ENCODE measurements at regions not wholly inside any gene's neighbourhood (a gene's known extent, or its start where the extent isn't known, plus 50 kb on each side); places are given as distances from the start of the nearest gene placed in this dataset.

GRCh38 chr12:30082381-30082780 lies 298.6 kb upstream of the TMTC1 start:
- no peak for DNase-seq

- DNase-seq, result no peak
These were observed 291.2 kb upstream of the TMTC1 start for GRCh38 chr12:30074916-30075315.

GRCh38 chr12:30072824-30073223 lies 289.1 kb upstream of the TMTC1 start:
- no peak for DNase-seq

DNA sequence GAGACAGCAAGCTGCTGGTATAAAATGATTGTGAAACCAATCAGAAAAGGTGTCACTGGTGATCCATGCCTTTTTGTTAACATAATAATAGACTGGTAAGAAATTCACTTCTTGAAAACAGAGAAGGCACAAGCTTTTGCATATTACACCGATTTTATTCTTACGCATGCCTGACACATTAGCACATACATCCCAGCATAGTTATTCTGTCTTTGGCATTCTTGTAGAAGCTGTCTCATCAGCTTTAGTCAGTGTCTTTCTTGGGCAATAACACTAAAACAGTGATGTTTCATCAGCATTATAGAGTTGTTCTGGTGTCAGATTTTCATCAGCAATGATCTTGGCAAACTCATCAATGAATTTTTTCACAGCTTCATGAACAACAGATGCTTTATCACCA lies 283.4 kb upstream of the TMTC1 start:
- DNase-seq, result no peak

GRCh38 chr12:30064906-30065305 lies 281.2 kb upstream of the TMTC1 start:
- DNase-seq, result no peak

GRCh38 chr12:30063435-30063945 lies 279.7 kb upstream of the TMTC1 start:
- no peak for DNase-seq

DNA sequence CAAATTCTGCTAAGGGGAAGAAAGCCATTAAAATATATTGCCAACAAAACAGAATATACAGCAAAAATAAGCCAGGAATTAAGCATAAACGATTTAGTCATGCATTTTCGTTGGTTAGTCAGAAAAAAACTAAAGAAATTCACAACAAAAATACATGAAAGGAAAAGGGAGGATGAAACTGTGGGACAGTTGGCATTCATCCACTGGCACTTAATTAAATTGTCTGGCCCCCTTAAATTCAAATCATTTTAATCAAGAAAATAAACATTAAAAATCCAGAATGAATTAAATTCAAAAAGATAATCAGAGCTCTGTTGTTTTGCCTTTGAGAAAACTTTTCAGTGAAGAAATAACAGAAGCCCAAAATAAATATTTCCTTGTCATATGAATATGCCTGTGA lies 264.6 kb upstream of the TMTC1 start:
- DNase-seq, result no peak

- no peak for DNase-seq
These were observed 263.9 kb upstream of the TMTC1 start for GRCh38 chr12:30047516-30048254.

DNA sequence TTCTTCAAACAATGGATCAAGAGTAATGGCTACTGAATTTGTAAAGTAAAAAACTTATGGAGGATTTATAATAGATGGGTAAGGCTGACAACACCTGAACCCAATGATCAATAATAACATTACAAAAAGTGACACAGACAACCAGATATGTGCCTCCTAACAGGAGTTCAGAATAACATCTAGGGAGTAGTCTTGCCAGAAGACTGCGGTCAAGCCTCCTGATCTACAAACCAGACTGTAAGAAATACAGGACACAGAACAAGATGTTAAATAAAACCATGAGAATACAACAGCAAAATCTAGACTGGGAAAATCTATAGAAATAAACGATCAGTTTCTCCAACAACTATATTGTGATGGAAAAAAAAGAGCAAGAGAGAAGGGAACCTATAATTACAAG lies 262.6 kb upstream of the TMTC1 start:
- no peak for DNase-seq

DNA sequence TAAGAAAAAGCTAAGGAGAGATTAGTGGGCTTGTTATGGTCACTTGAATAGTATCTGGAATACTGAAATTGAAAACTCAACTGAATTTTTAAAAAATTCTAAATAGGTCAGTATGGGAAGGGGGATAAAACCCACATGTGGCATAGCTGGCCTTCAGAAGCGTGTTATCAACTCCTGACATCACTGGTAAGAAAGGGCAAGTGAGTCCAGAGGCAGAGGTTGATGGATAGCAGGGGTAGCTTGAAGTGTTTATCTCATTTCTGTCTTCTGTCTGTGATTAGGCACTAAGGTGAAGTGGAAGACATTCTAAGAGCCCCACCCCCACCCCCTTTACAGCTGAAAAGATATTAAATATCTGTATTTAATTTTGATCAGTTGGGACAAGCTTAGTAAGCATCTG lies 261.4 kb upstream of the TMTC1 start:
- no peak for DNase-seq

GRCh38 chr12:30044206-30044605 lies 260.5 kb upstream of the TMTC1 start:
- no peak for DNase-seq

GRCh38 chr12:30043151-30043847 lies 259.6 kb upstream of the TMTC1 start:
- no peak for DNase-seq

- no peak for DNase-seq
These were observed 257.4 kb upstream of the TMTC1 start for GRCh38 chr12:30041096-30041495.

- no peak for DNase-seq
These were observed 247.1 kb upstream of the TMTC1 start for GRCh38 chr12:30030693-30031374.

DNA sequence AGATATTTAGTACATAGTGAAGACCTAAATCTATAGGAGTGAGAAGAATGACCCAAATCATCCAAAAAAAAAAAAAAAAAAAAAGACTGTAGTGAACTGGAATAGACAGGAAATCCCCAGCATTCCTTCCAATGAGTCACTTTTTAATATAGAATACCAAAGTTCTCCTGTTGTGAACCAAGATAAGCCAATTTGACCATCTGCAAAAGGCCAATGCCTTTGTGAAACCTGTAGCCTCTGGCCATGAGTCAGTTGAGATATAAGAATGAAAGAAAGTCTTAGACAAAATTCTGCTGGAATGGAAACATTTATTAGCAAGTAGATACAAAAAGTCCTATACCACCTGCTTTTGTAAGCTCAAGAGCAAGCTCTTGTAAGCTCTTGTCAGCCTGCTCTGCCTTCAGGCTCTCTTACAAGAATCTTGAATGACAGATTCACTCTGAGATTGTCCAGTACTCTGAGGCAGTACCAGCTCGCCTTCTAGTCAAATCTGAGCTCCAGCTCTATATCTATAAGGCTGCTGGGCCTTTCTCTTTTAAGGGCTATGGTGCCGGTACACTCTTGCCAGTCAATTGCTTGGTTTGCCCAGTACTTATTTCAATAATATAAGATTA lies 243.0 kb upstream of the TMTC1 start:
- no peak for DNase-seq

DNA sequence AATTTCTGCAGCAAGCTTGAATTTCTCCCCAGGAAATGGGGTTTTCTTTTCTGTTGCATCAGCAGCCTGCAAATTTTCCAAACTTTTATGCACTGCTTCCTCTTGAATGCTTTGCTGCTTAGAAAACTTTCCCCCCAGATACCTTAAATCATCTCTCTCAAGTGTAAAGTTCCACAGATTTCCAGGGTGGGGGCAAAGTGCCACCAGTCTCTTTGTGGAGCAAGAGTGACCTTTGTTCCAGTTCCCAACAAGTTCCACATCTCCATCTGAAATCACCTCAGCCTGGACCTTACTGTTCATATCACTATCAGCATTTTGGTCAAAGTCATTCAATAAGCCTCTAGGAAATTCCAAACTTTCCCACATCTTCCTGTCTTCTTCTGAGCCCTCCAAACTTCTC lies 241.6 kb upstream of the TMTC1 start:
- DNase-seq, result no peak

GRCh38 chr12:30023186-30023585 lies 239.4 kb upstream of the TMTC1 start:
- no peak for DNase-seq

- DNase-seq, result no peak
These were observed 237.5 kb upstream of the TMTC1 start for GRCh38 chr12:30021051-30021833.

DNA sequence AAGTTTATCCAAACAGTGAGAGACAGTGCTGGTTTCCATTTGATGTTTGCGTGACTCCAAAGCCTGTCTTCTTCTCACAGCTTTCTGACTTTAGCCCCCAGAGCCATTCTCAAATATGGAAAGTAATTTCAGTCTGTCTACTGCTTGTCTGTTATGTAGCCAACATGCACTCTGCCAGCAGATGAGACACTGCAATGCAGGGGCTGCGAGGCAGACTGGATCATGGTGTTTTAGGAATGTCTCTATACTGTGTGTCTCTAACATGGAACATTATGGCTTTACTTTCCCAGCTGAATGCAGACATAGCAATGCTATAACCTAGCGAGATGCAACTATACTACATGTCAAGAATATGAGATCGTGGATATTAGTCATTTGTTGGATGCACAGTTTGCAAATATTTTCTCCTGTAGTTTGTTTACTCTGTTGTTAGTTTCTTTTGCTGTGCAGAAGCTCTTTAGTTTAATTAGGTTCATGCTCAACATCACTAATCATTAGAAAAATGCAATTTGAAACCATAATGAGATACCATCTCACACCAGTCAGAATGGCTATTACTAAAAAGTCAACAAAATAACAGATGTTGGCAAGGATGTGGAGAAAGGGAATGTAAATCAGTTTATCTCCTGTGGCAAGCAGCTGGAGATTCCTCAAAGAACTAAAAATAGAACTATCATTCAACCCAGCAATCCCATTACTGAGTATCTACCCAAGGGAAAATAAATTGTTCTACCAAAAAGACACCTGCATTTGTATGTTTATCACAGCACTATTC lies 235.8 kb upstream of the TMTC1 start:
- no peak for DNase-seq

- DNase-seq, result no peak
These were observed 232.9 kb upstream of the TMTC1 start for GRCh38 chr12:30016540-30017055.

DNA sequence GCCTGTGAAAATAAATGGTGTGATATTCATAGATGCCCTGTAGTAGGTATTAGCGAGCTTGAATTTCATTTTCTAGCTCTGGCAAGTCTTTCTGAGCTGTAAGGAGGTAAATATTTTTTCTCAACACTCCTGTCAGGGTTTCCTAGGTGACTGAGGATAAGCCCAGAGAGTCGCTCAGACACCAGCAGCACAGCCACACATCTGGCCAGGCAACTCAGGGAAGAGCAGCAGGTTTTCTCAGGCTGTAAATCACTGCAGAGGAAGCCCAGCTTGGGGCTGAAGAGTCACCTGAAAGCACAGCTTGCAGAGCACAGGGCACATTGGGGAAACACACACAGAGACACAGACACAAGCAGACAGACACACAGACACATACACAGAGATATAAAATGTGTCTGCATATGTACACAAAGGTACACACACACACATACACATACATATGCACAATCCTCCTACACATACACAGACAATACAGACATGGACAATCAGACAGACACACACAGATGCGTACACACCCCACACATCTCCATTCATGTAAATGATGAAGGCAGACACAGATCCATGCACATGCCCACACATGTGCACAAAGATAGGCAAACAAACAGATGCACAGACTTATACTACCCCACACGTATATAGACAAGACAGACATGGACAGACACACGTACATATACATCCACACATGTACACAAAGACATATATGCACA lies 232.0 kb upstream of the TMTC1 start:
- no peak for DNase-seq

Measured in inflammatory macrophage treated with lipopolysaccharide for 1 hour (primary cell).